Glutamatergic neuron (in vitro differentiated cells): ENCODE measurements at regions not wholly inside any gene's neighbourhood (a gene's known extent, or its start where the extent isn't known, plus 50 kb on each side); places are given as distances from the start of the nearest gene placed in this dataset.

Experiments
- DNase-seq: peaks from one replicate; pipeline ENCODE4 v3.0.0; 2022
- H3K27ac Mint-ChIP-seq: one replicate; pipeline ENCODE4 v1.8.0; 2020; ENCODE audit warnings: mild to moderate bottlenecking, mixed read lengths, inconsistent platforms; ENCODE audit not compliant: unreplicated experiment
- H3K27me3 Mint-ChIP-seq: one replicate; pipeline ENCODE4 v1.8.0; 2020; ENCODE audit warnings: mild to moderate bottlenecking, moderate library complexity, mixed read lengths, inconsistent platforms; ENCODE audit not compliant: unreplicated experiment
- H3K36me3 Mint-ChIP-seq: one replicate; pipeline ENCODE4 v1.8.0; 2020; ENCODE audit warnings: mild to moderate bottlenecking, mixed read lengths, inconsistent platforms; ENCODE audit not compliant: unreplicated experiment
- H3K4me1 Mint-ChIP-seq: one replicate; pipeline ENCODE4 v1.8.0; 2020; ENCODE audit warnings: mild to moderate bottlenecking, low read depth, mixed read lengths, inconsistent platforms; ENCODE audit not compliant: unreplicated experiment
- H3K4me3 Mint-ChIP-seq: one replicate; pipeline ENCODE4 v1.8.0; 2020; ENCODE audit warnings: mild to moderate bottlenecking, mixed read lengths, inconsistent platforms; ENCODE audit not compliant: unreplicated experiment
- H3K9me3 Mint-ChIP-seq: one replicate; pipeline ENCODE4 v1.8.0; 2020; ENCODE audit warnings: mild to moderate bottlenecking, moderate library complexity, mixed read lengths, inconsistent platforms; ENCODE audit not compliant: unreplicated experiment
- TF ChIP-seq, protein P1 (sequence below): fragments of 200-600 bp; sonication (generic); IDR thresholded peaks from one replicate; pipeline ENCODE4 v1.5.0; 2021; ENCODE audit not compliant: partially characterized antibody, unreplicated experiment

DNA sequence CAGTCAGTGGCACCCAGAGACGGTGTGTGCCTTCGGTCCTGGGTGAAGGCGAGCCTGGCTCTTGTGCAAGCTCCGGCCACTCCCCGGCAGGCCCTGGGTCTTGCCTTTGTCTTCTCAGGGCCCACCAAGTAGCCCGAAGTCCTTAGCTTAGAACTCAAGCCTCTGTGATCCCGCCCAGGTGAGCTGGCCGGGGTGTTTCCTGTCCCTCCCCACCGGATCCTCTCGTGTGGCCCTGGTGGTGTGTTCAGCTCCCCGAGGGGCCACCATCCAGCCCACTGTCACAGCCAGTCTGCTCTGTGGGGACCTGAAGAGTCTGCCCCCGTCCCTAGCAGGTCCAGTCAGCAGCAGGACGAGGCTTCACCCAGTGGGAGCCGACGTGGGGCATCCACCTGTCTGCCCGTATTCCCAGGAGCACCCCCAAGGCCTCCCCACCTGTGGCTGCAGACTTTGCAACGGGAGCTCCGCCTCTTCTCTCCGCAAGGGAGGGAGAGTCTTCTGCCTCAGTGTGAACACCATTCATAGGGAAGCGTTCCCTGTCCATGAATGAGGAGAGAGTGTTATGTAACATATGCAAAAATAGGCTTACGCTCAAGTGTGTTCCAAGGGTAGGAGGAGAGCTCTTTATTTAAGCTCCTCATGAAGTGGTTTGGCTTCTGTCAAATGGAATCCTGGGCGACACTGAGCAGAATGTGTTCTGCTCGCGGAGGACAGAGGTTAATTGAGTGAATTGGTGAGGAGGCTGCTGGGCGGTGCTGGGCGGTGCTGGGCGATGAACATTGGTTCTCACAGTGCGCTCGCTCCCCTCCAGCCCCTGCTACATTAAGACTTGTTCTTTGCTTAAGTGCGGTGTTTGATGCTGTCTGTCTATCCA is 108.9 kb downstream of the CRYAA start:
- Mint-ChIP-seq H3K27ac (no peak overlapping the region), H3K36me3 (no peaks in the 10 kb centered on the region), H3K4me1 (peaks cover 5% of the 10 kb centered on the region), H3K4me3 (no peak overlapping the region), H3K27me3 (no peaks in the 10 kb centered on the region), H3K9me3 (peaks cover 6% of the 10 kb centered on the region)
- DNase-seq = no peak
- TF ChIP-seq, protein P1, sequence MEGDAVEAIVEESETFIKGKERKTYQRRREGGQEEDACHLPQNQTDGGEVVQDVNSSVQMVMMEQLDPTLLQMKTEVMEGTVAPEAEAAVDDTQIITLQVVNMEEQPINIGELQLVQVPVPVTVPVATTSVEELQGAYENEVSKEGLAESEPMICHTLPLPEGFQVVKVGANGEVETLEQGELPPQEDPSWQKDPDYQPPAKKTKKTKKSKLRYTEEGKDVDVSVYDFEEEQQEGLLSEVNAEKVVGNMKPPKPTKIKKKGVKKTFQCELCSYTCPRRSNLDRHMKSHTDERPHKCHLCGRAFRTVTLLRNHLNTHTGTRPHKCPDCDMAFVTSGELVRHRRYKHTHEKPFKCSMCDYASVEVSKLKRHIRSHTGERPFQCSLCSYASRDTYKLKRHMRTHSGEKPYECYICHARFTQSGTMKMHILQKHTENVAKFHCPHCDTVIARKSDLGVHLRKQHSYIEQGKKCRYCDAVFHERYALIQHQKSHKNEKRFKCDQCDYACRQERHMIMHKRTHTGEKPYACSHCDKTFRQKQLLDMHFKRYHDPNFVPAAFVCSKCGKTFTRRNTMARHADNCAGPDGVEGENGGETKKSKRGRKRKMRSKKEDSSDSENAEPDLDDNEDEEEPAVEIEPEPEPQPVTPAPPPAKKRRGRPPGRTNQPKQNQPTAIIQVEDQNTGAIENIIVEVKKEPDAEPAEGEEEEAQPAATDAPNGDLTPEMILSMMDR = no peak

DNA sequence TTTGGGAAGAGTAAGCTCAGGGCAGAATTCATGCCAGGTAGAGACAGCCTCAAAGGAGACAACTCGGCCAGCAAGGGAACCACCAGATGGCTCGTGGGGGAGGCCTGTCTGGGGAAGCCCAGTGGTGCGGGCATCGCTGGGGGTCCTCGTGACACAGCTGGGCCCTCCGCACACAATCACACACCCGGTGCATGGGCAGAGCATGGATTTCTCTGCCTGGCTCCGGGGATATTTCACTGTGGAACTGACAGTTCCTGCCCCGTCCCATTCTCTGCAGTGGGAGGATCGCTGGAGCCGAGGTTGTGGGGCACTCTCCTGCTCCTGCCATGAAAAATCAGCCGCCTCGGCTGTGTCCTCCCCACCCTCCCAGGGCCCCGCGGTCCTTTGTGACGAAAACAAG is 108.0 kb downstream of the CRYAA start:
- no peaks in the 10 kb centered on the region for H3K27me3 Mint-ChIP-seq
- no peak for DNase-seq
- H3K27ac Mint-ChIP-seq = no peak overlapping the region
- H3K36me3 Mint-ChIP-seq = no peaks in the 10 kb centered on the region
- peaks cover 5% of the 10 kb centered on the region for H3K4me1 Mint-ChIP-seq
- H3K4me3 Mint-ChIP-seq = no peak overlapping the region
- TF ChIP-seq, protein P1 = no peak
- H3K9me3 Mint-ChIP-seq = peaks cover 6% of the 10 kb centered on the region

DNA sequence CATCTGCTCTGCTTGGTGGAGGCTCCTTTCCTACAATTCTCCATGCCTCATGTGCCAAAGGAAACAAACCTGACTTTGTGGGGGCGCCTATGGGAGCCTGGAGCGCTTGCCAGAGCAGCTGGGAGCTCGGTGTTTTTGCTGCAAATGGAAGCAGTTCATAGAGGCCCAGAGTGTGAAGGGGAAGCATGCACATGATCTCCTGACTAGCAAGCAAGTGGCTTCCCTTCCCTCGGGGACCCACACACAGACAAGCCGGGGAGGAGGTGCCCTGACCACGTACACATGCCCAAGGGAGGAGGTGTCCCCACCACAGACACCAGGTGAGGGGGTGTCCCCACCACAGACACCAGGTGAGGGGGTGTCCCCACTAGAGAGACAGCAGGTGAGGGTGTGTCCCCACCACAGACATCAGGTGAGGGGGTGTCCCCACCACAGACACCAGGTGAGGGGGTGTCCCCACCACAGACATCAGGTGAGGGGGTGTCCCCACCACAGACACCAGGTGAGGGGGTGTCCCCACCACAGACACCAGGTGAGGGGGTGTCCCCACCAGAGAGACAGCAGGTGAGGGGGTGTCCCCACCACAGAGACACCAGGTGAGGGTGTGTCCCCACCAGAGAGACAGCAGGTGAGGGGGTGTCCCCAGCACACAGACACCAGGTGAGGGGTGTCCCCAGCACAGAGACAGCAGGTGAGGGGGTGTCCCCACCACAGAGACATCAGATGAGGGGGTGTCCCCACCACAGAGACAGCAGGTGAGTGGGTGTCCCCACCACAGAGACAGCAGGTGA is 106.8 kb downstream of the CRYAA start:
- H3K27ac Mint-ChIP-seq = no peak overlapping the region
- no peak for DNase-seq
- no peak overlapping the region for H3K4me3 Mint-ChIP-seq

DNA sequence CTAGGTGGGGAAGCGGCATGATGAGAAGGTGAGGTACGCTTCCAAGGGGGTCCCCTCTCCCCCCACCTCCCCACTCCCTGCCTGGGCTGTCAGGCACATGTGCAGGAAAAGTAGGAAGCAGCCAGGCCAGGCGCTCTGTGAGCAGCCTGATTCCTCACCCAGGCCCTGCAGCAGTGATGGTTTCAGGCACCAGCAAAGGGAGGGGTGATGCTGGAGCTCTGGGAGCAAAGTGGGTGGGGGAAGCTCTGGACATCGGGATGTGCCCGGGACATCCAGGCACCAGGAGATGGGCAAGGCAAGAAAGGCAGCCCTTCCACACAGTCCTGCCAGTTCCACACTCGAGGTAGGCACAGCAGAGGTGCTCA is 106.1 kb downstream of the CRYAA start:
- no peak for DNase-seq
- H3K27ac Mint-ChIP-seq = no peak overlapping the region
- H3K4me1 Mint-ChIP-seq = peaks cover 3% of the 10 kb centered on the region
- H3K27me3 Mint-ChIP-seq = no peaks in the 10 kb centered on the region
- H3K9me3 Mint-ChIP-seq = peaks cover 6% of the 10 kb centered on the region
- no peak overlapping the region for H3K4me3 Mint-ChIP-seq
- no peaks in the 10 kb centered on the region for H3K36me3 Mint-ChIP-seq
- TF ChIP-seq, protein P1 = no peak

More for the DNA sequence above, 106.8 kb downstream of the CRYAA start:
- TF ChIP-seq, protein P1 = no peak
- Mint-ChIP-seq H3K36me3 (no peaks in the 10 kb centered on the region), H3K9me3 (peaks cover 6% of the 10 kb centered on the region), H3K27me3 (no peaks in the 10 kb centered on the region), H3K4me1 (peaks cover 3% of the 10 kb centered on the region)
